HG02642 (cell line): ENCODE measurements at regions not wholly inside any gene's neighbourhood (a gene's known extent, or its start where the extent isn't known, plus 50 kb on each side); places are given as distances from the start of the nearest gene placed in this dataset.

Source experiments
- ATAC-seq: cut with Tn5 transposase; IDR thresholded peaks from one replicate; pipeline ENCODE4 v1.9.1; 2021; ENCODE audit warnings: mild to moderate bottlenecking; ENCODE audit not compliant: unreplicated experiment, poor library complexity

DNA sequence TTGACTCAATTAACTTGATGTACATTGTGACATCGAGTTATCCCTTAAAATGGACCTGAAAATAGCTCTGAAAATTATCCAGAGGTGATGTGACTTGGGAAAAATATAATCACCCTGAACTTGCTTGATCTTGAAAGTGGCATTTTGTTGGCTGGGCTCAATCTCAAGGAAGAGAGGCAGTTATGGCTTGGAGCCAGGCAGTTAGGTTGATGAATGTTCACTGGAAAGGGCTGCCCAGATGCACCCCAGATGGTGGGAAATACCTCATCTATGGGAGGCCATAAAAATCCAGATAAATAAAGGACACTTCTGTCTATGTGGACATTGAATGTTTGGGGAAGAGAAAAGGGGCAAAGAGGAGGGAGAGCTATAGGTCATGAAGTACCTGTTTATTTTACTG lies 55.7 kb upstream of the OR5AN1 start:
- ATAC-seq, result no peak

DNA sequence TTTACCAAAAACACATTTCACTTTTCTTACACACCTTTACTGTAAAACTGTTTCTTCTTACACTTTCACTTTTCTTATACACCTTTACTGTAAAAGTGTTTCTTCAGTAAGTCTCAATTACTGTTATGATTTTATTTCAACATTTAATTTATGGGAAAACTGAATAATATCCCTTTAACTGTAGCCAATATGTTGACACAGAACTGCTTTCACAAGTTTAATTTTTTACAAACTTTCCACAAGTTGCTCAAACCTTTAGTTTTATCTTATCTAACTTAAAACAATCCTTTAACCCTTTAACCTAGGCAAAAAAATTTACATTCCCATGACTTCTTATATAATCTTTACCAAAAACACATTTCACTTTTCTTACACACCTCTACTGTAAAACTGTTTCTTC lies 63.3 kb upstream of the OR5AN1 start:
- no peak for ATAC-seq

DNA sequence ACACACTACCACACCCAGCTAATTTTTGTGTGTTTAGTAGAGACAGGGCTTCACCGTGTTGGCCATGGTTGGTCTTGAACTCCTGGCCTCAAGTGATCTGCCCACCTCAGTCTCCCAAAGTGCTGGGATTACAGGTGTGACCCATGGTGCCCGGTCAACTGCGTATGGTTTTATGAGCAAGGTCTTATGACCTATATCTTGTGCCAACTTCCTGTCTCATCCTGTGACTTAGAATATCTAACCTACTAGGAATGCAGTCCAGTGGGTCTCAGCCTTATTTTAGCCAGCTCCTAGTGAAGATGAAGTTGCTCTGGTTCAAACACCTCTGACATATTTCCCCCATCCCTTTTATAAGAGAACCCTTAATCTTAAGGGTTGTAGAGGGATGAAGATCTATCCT lies 66.1 kb upstream of the OR5AN1 start:
- no peak for ATAC-seq

DNA sequence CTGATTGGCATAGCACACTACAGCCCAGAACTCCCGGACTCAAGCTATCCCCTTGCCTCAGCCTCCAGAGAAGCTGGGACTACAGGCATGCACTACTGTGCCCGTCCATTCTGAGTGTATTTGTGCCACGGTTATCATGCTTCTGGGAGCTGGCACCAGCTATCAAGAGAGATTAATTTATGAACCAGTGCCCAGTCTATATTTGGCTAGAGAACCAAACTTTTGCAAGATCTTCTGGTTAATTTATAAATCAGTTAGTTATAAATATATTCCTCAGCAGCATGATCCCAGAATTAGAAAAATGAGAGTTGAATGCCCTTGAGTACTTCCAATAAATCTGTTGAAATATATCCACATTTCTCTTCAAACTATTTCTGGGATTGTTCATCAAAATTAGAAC lies 67.5 kb upstream of the OR5AN1 start:
- no peak for ATAC-seq

DNA sequence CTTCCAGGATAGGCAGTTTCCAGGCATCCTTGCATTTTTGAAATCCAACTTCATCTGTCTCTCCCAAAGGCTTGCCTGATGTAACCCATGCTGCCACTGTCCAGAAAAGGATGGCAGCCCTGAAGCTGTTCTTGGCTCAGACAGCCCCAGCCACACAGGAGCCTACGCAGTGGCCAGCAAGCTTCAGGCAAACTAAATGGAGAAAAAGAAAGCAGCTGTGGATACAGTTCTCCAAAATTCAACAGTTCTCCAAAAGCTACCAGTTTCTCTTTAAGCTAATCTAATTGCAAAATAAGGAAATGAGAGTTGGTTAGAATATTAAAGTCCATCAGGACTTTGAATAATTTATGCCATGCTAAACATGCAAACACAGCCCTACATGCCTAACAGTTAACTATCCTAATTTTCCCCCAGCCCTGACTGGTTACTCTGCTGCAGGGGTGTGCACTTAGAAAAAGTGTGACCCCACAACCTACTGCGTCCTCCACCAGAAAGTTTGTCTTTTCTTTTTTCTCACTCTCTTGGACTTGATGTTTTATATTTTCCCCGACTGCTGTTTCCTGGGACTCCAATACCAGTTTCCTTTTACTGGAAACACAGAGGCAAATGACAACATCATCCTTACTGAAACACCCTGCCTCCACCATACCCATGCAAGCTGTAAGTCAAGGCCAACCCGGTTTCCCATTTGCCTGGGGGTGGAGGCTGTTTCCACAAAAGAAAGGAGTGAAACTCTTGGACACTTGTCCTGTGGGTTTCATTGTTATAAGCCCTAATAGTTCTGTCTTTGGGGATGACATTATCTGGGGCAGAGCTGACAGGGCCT lies 69.1 kb upstream of the OR5AN1 start:
- no peak for ATAC-seq

DNA sequence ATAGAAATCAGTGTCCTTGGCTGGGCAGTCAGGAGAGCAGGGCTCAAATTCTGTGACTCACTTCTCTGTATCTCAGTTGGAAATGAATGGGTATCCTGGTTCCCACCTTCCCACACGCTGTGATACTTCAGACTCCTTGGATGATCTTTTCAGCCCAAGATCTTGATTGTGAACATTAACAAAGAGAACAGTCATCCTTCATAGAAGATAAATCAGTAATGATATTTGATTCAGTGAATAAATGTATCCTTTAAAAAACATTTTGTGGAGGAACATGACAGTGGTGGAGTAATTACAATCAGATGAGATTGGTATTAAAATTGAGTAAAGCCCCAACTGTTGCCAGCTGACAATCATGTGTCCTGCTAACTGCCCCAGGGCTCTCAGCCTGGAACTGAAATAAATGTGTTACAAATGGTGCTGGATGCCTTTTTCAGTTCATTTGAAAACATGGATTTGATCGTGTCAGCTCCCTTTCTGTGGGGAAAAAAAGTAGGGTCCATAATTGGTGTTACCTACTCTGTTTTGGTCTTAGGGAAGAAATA lies 72.9 kb upstream of the OR5AN1 start:
- no peak for ATAC-seq

DNA sequence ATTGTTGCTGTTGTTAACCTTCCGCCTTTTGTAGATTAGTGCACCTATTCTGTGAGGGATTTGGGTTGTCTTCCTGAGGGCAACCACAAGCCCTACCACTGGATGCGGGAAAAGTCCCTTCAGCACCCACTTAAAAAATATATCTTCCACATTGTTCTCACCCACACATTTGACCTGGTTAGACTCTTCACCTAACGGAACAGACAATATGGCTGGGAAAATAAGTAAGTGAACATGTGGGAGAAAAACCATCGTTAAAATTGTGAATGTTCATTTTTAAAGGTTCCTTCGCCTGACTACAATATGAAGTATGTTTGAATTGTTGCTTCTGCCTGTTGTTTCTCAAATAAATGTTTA lies 72.0 kb upstream of the MPEG1 start:
- no peak for ATAC-seq

DNA sequence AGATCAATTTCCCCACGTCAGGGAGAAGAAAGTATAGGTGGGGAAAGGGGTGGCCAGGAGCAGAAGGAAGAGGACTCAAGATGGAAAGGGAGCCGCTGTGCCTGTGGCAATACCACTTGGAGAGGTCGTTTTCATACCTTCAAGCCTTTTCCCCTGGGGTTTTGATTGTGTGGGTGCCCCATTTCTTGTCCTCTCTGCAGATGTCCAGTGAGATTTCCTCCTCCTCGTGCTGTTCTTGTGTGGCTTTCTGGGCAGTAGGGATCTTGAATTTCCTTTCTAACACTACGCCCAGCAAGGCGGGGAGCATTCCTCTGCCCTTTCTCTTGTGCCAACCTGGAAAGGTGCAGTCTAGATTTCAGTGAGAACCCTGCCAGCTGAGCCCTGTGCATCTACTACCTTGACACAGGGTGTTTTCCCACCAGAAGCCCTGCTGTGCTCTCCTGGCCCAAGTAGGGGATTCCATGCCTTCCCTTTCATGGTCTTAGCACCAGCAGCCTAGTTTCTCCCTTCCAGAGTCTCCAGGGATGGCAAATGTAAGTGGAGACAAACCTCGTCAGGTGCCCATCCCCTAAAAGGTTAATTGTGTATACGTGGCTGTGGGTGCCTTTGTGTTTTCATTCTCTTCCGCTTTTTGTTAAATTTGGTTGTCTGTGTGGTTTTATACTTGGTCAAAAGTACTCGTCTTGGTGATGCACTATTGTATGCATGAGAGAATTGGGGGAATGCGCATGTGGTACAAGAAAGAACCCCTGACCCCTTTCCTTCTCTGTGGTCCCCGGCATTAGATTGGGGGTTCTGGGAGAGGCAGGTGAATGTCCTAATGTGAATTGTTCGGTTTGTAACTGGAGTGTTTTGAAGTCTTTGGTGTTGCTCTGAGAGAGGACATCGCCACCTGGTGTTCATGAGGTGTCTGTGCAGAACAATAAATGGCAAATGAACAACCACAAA lies 71.4 kb upstream of the MPEG1 start:
- peak; percentile 75 for ATAC-seq

DNA sequence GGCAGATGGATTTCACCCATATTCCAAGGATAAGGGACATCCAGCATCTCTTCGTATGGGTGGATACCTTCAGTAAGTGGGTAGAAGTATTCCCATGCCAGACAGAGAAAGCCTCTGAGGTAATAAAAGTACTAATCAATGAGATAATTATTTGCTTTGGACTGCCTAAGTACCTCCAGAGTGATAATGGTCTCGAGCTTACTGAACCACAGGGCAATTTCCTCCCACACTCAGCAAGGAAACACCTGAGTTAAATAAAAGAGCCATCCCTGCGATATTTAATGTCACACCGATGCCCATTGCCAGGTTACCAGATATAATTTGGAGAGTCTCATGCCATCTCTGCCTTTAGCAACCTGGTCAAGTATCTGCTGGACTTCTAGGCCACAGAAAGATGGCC lies 70.6 kb upstream of the MPEG1 start:
- no peak for ATAC-seq

DNA sequence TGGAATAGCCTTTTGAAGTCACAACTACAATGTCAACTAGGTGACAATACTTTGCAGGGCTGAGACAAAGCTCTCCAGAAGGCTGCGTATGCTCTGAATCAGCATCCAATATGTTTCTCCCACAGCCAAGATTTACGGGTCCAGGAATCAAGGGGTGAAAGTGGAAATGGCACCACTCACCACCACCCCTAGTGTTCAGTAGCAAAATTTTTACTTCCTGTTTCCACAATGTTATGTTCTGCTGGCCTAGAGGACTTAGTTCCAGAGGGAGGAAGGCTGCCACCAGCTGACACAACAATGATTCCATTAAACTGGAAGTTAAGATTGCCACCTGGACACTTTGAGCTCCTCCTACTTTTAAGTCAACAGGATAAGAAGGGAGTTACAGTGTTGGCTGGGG lies 68.5 kb upstream of the MPEG1 start:
- ATAC-seq, result no peak

DNA sequence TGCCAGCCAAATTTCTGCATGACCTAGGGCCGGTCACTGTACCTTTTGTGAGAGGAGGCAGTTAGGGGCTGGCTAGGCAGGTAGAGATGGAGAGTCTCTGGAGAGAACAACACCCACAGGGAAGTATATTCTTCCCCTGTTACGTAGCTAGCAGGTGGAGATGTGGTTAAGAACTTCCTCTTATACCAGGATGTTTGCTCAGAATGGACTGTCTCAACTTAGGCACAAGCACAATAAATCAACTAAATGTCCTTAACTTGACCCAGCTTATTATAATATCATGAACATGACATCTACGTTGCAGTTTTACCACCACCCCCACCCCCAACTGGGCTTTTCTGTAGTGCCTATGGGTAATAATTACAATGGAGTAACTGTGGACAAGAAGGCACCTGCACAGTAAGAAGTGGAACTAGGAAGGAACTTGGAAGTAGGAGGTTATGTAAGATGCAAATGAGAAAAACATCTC lies 60.7 kb upstream of the MPEG1 start:
- peak; percentile 89 for ATAC-seq

DNA sequence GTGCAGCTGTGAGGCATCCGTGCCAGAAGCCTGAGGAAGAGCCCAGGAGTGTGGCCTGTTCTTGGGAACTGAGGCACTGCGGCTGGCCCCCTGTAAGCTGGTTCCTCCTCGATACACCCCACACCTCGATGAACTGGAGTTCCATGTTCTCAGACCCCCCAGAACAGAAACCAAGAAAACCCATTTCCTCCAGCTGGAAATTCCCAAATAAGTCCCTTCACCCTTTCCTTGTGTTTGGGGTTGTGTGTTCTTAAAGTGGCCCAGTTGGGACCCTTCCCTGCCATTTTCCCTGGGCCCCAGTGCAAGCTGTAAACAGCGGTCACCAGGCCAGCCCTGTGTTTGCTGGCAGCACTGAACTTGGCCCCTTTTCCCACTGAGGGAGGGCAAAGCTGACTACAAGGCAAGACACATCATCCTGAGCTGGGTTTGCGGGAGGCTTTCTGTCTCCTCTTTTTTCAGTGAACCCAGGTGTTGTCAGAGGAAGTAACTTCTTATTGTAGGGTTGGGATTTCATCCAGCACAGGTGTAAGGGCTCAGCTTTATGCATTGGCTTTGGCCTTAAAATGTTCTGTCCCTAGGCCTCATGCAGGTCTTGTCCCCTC lies 60.1 kb upstream of the MPEG1 start:
- no peak for ATAC-seq

DNA sequence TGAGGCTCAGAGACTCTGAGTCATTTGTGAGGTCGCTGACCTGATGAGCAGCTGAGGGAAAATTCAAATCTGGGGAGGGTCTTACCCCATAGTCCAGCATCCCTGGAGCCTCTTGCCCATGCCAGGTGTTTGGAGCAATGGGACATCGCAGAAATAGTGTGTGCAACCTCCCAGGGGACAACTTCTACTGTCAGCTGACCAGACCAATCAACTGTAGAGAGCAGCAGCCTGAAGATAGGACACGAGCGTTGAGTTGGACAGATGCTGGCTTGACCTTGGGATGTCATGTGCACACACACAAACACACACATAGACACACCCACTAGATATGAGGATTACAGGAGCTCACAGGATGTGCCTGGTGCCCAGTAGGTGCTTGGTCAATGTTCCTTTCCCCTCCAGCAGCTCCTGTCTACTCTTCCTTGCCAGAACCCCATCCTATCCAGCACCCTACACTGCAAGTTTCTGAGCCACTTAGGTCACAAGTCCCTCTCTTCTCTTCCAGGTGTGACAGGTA lies 59.1 kb upstream of the MPEG1 start:
- no peak for ATAC-seq

DNA sequence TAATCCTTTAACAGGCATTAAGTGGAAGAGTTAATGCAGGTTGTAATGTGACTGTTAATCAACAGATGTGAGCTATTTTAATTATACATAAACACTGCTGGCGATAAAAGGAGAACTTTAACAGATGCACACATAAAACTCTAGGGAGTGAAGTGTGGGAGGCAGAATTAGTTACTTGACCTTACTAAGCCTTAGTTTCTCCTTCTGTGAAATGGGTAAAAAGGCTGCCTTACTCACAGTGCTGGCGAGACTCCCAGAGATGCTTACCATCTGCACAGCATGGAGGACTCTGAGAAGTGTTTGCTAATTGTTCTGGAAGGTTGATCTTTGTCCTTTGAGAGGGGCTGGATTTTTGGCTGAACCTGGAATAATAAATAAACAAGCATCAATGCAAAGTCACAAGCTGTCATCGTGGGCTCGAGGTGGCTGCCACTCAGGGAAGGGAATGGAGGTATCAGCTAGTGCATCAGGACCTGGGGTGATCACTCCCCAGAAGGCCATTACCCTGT lies 58.6 kb upstream of the MPEG1 start:
- ATAC-seq, result no peak

DNA sequence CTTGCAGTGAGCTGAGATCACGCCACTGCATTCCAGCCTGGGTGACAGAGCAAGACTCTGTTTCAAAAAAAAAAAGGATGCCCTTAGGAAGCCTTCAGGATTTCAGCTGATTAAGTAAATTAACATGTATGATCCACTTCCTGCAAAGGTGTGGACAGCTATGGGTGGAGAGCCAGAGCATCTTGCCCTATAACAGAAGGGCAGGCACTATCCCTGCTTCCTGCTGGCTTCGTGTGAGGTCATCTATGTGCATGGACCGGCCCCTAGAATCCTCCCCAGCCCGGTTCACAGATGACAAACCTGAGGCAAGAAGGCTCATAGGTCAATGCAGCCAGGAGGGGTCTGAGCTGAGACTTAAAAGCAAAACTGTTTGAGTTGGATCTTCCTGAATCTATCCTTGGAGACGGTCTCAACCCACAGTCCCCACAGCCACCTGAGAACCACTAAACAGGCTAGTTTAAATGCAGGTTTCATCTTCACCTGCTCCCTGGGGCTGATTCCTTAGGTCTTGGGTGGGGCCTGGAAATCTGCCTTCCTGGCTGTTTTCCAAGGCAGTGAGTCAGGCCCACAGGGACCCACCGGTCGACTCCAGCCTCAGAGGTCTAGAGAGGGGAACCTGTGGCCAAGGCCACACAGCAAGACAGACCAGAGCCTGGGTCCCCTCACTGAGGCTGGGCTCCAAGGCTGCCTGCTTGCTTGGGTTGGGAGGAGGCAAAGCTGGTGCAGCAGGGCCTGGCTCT lies 55.2 kb upstream of the MPEG1 start:
- no peak for ATAC-seq

DNA sequence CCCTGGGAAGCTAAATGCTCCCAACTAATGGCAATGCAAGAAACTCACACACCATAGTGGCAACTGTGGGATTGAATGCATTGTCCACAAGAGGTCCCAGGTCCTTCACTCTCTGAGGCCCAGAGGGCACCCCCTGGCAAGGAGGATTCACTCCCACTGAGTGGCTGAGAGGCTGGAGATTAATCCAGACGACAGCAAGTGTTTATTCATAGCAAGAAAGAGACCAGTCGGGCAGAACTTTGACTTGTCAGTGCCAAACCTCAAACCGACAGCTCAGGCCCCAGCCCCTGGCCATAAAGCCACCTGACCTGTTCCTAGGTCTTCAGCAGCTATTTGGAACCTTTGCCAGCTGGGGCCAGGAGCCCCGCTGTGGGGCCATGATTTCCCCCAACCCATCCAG lies 54.5 kb upstream of the MPEG1 start:
- peak; percentile 57 for ATAC-seq

DNA sequence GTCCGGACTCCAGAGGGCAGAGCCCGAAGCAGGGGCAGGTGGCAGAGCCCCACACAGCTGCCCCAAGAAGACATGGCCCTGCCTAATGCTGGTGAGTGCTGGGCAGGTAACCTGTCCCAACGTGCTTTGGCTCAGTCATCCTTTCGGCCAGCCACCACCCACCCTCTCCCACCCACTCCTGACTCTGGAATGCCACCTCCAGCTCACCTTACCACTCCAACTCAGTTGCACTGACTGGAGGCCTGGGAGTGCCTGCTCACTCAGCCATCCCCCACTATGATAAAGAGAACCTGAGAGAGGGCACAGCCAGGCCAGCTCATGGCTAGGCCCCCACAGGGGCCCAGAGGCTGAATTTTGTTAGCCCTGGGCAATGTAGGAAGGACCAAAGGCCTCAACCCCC lies 53.8 kb upstream of the MPEG1 start:
- no peak for ATAC-seq

DNA sequence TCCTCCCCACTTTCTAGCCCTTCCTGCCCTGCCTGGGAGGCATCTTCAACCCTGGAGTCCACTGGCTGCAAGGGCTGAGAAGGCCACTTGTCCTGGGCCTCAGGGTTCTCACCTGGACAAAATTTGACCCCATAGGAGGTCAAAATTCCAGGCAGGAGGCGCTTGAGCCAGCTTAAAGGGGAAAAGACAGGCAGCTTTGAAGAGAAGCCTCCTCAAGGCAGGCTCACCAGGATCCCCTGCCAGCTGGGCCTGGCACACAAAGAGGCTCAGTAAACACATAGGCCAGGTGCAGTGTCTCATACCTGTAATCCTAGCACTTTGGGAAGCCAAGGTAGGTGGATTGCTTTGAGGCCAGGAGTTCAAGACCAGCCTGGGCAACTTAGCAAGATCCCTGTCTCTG lies 53.0 kb upstream of the MPEG1 start:
- ATAC-seq, result no peak

DNA sequence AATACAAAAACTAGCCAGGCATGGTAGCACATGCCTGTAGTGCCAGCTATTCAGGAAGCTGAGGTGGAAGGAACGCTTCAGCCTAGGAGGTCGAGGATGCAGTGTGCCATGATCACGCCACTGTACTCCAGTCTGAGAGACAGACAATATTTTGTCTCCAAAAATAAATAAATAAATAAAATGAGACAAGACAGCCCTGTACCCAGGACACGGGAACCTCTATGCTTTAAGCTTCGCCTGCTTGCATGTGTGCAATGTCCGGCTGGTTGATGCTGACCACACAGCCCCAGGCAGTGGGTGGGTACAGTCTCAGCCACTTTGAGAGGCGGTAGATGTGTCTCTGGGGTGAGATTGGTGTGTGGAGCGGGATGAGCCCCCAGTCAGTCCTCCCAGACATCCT lies 52.0 kb upstream of the MPEG1 start:
- ATAC-seq, result no peak
